Fibroblast of lung (primary cell): ENCODE measurements at regions not wholly inside any gene's neighbourhood (a gene's known extent, or its start where the extent isn't known, plus 50 kb on each side); places are given as distances from the start of the nearest gene placed in this dataset.

Experiments used
- DNase-seq, 2 donors: peaks; one replicate each; pipeline versions ENCODE4 v3.0.0 to v3.0.0-alpha.2; 2010; ENCODE audit warnings: low read depth in 2 of 2
- H2AFZ ChIP-seq: 2 replicates; pipeline ENCODE4 v1.5.1; 2012; ENCODE audit warnings: low read length, control low read depth, inconsistent platforms
- H3K27ac ChIP-seq: 2 replicates; pipeline ENCODE4 v1.5.1; 2011; ENCODE audit warnings: low read length, control low read depth; ENCODE audit not compliant: insufficient read depth
- H3K27me3 ChIP-seq: 2 replicates; pipeline ENCODE4 v1.5.1; 2011; ENCODE audit warnings: mild to moderate bottlenecking, low read length; ENCODE audit not compliant: control insufficient read depth, insufficient read depth
- H3K36me3 ChIP-seq: 2 replicates; pipeline ENCODE4 v1.5.1; 2011; ENCODE audit warnings: low read length; ENCODE audit not compliant: control insufficient read depth, insufficient read depth
- H3K4me1 ChIP-seq: 2 replicates; pipeline ENCODE4 v1.5.1; 2011; ENCODE audit warnings: low read length; ENCODE audit not compliant: control insufficient read depth, insufficient read depth; ENCODE audit errors: extremely low read depth
- H3K4me2 ChIP-seq: 2 replicates; pipeline ENCODE4 v1.5.1; 2011; ENCODE audit warnings: low read length, control low read depth; ENCODE audit not compliant: insufficient read depth; ENCODE audit errors: extremely low read depth
- H3K4me3 ChIP-seq, 4 experiments: fragments of 200-600 bp in 1 of 4; sonication (generic) in 1 of 4; replicated peaks in 1 of 4; 2 replicates each; pipeline ENCODE4 v1.5.1; 2011 to 2016; ENCODE audit warnings: low read length in 4 of 4, low read depth in 3 of 4, mild to moderate bottlenecking in 3 of 4, control low read depth in 2 of 4, inconsistent platforms in 1 of 4, mixed read lengths in 1 of 4; ENCODE audit not compliant: insufficient read depth in 1 of 4; ENCODE audit errors: control extremely low read depth in 1 of 4
- H3K79me2 ChIP-seq: 2 replicates; pipeline ENCODE4 v1.5.1; 2012; ENCODE audit warnings: mild to moderate bottlenecking, low read length, inconsistent platforms; ENCODE audit not compliant: control insufficient read depth, insufficient read depth
- H3K9ac ChIP-seq: 2 replicates; pipeline ENCODE4 v1.5.1; 2011; ENCODE audit warnings: mild to moderate bottlenecking, low read length, control low read depth; ENCODE audit not compliant: insufficient read depth
- H3K9me3 ChIP-seq: 2 replicates; pipeline ENCODE4 v1.5.1; 2012; ENCODE audit warnings: low read depth, low read length; ENCODE audit not compliant: control insufficient read depth, insufficient read depth
- H4K20me1 ChIP-seq: 2 replicates; pipeline ENCODE4 v1.5.1; 2011; ENCODE audit warnings: low read length; ENCODE audit not compliant: control insufficient read depth, insufficient read depth; ENCODE audit errors: extremely low read depth
- CTCF ChIP-seq, 2 donors: IDR thresholded peaks in 1 of 2; conservative IDR thresholded peaks in 1 of 2; 1 replicate in 1 of 2; 2 replicates in 1 of 2; pipeline ENCODE4 v1.5.1; 2011 to 2012; ENCODE audit warnings: low read length in 2 of 2, control low read depth in 1 of 2, inconsistent platforms in 1 of 2, low read depth in 1 of 2, mild to moderate bottlenecking in 1 of 2
- EZH2 ChIP-seq: IDR thresholded peaks from 2 replicates; pipeline ENCODE4 v1.5.1; 2012; ENCODE audit warnings: low read length, control low read depth, mild to moderate bottlenecking; ENCODE audit errors: missing control alignments

GRCh38 chr14:27148143-27148542, 550.3 kb upstream of the NOVA1 start:
- H4K20me1 ChIP-seq = no peaks in the 10 kb centered on the region
- H3K27me3 ChIP-seq = no peaks in the 10 kb centered on the region
- no peak for TF ChIP-seq CTCF (conservative IDR thresholded peaks at IDR 0.05 in 1 of 2, IDR thresholded peaks at IDR 0.05 in 1 of 2; ENCODE audit: low read depth in 1 of 2, low read length in 2 of 2)
- TF ChIP-seq EZH2 = no peak
- DNase-seq = no peak
- no peak overlapping the region for H3K9ac ChIP-seq
- H3K27ac ChIP-seq = no peak overlapping the region
- no peaks in the 10 kb centered on the region for H3K79me2 ChIP-seq
- H3K36me3 ChIP-seq = no peaks in the 10 kb centered on the region
- no peak overlapping the region for H3K4me2 ChIP-seq
- H3K4me1 ChIP-seq = no peaks in the 10 kb centered on the region
- H3K4me3 ChIP-seq = no peak overlapping the region
- no peak overlapping the region for H2AFZ ChIP-seq
- H3K9me3 ChIP-seq = no peaks in the 10 kb centered on the region

- H3K9ac ChIP-seq = no peak overlapping the region
- no peak overlapping the region for H2AFZ ChIP-seq
- no peaks in the 10 kb centered on the region for H3K79me2 ChIP-seq
- H3K27ac ChIP-seq = no peak overlapping the region
- no peak overlapping the region for H3K4me2 ChIP-seq
- DNase-seq = no peak
- H3K27me3 ChIP-seq = no peaks in the 10 kb centered on the region
- no peaks in the 10 kb centered on the region for H3K9me3 ChIP-seq
- TF ChIP-seq CTCF (conservative IDR thresholded peaks at IDR 0.05 in 1 of 2, IDR thresholded peaks at IDR 0.05 in 1 of 2; ENCODE audit: low read depth in 1 of 2, low read length in 2 of 2) (no peak), EZH2 (no peak)
- no peaks in the 10 kb centered on the region for H3K4me1 ChIP-seq
- H3K4me3 ChIP-seq = no peak overlapping the region
- H4K20me1 ChIP-seq = no peaks in the 10 kb centered on the region
- no peaks in the 10 kb centered on the region for H3K36me3 ChIP-seq
These were observed 566.3 kb upstream of the NOVA1 start for GRCh38 chr14:27164139-27164538.

- no peak for DNase-seq
- no peak overlapping the region for H3K4me3 ChIP-seq
- H3K79me2 ChIP-seq = no peaks in the 10 kb centered on the region
- no peak overlapping the region for H3K9ac ChIP-seq
- no peak overlapping the region for H3K27ac ChIP-seq
- H3K27me3 ChIP-seq = no peaks in the 10 kb centered on the region
- H3K9me3 ChIP-seq = no peaks in the 10 kb centered on the region
- no peak for TF ChIP-seq EZH2
- TF ChIP-seq CTCF (conservative IDR thresholded peaks at IDR 0.05 in 1 of 2, IDR thresholded peaks at IDR 0.05 in 1 of 2; ENCODE audit: low read depth in 1 of 2, low read length in 2 of 2) = no peak
- no peak overlapping the region for H3K4me2 ChIP-seq
- H3K36me3 ChIP-seq = no peaks in the 10 kb centered on the region
- no peak overlapping the region for H2AFZ ChIP-seq
- H4K20me1 ChIP-seq = no peaks in the 10 kb centered on the region
- no peaks in the 10 kb centered on the region for H3K4me1 ChIP-seq
These were observed 577.7 kb upstream of the NOVA1 start for GRCh38 chr14:27175489-27175888.
